HG03457 (cell line): ENCODE measurements at regions not wholly inside any gene's neighbourhood (a gene's known extent, or its start where the extent isn't known, plus 50 kb on each side); places are given as distances from the start of the nearest gene placed in this dataset.
A peak's percentile ranks its signal among the peaks of the same experiment; 100 is the strongest.
"Not testable (repeated sequence)": the region's sequence is repeated elsewhere in the genome, so short reads cannot be mapped to it uniquely, and the experiment has no call there.

Experiments
- ATAC-seq: cut with Tn5 transposase; IDR thresholded peaks from one replicate; pipeline ENCODE4 v1.9.1; 2021; ENCODE audit warnings: moderate number of reproducible peaks; ENCODE audit not compliant: unreplicated experiment

DNA sequence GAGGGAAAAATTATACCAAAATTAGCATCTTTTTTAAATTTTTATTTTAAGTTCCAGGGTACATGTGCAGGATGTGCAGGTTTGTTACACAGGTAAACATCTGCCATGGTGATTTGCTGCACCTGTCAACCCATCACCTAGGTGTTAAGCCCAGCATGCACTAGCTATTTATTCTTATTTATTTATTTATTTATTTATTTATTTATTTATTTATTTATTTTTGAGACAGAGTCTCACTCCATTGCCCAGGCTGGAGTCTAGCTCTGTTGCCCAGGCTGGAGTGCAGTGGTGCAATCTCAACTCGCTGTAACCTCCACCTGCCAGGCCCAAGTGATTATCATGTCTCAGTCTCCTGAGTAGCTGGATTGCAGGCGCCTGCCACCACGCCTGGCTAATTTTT, 137.7 kb upstream of the NEBL start:
- not testable (repeated sequence) for ATAC-seq

- no peak for ATAC-seq
Observed at GRCh38 chr10:21034241-21034640, 137.1 kb upstream of the NEBL start.

- ATAC-seq: no peak
Observed at GRCh38 chr10:21032587-21033319, 135.6 kb upstream of the NEBL start.

GRCh38 chr10:21031232-21031795, 134.2 kb upstream of the NEBL start:
- ATAC-seq: no peak

DNA sequence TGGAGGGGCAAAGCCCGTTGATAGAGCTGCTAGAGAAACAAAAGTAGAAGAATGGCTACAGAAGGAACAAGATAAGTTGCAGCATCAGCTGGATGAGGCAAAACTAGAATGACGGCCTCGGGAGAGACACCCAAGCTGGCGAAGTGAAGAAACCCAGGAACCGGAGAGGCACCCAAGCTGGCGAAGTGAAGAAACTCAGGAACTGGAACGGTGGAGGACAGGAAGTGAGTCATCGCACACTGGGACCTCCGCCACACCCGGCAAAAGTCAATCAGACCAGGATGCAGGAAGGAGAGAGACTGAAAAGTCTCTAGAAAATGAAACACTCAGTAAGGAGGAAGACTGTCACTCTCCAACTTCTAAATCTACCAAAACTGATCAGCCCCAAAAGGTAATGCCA, 133.0 kb upstream of the NEBL start:
- ATAC-seq: no peak

DNA sequence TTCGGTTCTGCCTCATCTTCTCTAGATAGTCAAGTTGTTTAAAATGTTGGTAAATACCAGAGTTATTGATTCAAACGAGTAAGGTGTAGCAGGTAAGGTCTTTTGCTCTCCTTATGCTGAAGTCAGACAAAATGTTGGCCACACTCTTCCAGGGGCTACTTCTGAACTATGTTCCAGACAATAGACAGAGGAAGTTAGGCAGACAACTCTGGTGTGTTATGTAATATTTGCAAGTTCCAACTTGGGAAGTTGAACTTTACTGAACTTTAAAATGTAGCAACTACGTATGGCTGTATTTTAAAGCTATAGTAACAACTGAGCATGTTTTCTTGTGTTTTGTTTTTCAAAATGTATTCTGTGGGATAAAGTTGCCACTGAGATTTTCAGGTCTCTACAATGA, 125.7 kb upstream of the NEBL start:
- no peak for ATAC-seq

DNA sequence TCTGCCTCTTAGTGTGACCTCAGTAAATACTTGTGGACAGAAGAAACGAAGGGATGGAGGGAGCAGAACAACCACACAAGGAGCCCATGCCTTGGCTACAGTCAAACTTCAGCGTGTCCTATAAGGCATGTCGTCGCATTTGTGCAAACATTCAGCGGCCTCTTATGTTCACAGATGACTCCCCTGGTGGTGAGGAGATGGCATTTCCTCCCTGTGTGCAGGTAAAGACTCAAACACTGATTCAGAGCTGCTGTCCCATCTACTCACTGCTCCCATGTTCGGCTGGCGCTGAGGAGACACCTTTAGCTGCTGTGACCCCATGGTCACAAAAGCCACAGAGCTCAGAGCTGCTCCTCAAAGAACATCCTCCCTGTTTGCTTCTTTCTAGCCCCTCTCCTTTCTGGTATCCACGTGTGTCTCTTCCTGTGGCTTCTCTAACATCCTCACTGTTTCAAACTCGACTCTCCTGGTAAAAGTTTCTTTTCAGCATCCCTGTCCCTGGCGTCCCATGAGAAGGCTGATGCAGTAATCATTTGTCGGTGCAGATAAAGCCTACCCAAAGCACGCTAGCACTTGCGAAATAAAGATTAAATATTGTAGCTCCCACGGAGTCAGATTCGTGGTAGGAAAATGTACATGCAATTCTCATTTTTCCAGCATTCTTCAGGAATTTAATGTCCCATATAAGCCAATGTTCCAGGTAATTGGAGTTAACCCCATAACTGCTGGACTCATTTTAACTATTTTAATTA, 124.9 kb upstream of the NEBL start:
- no peak for ATAC-seq

- ATAC-seq: no peak
Observed at GRCh38 chr10:21021231-21021630, 124.1 kb upstream of the NEBL start.

DNA sequence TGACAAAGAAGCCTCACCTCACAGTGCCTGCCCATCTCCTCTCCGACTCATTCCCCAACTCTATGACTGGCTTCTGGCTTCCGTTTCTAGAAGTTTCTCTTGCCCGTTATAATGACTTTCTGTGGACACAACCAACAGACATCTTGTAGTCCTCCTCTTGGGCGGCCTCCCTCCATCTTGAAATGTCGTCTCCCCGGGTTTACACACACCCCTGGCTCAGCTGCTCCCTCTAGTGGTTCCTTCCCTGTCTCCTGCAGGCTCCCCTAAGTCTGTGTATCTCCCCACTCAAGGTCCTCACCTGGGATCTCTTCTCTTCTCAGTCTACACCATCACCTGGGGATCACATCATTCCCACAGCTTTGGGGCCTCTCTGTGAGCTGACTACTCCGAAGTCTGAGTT, 123.4 kb upstream of the NEBL start:
- ATAC-seq: peak; percentile 85

DNA sequence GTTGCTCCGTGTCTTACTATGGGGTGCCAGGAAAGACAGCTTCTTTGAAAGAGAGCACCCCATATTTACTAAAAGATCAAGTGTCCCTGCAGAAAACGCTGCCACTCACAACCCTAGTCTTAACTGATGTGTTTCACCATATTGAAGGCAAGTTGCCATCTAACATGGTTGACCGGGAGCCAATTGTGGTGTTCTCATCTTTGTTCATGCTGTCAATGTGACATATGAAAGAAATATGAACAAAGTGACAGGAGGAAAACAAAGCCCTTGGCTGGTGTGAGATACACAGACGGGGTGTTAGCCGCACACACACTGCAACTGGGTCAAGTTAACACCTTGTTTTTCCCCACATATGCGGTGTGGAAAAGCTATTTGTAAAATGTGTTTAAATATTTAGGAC, 122.3 kb upstream of the NEBL start:
- no peak for ATAC-seq

GRCh38 chr10:21015851-21016250, 118.7 kb upstream of the NEBL start:
- ATAC-seq: no peak

DNA sequence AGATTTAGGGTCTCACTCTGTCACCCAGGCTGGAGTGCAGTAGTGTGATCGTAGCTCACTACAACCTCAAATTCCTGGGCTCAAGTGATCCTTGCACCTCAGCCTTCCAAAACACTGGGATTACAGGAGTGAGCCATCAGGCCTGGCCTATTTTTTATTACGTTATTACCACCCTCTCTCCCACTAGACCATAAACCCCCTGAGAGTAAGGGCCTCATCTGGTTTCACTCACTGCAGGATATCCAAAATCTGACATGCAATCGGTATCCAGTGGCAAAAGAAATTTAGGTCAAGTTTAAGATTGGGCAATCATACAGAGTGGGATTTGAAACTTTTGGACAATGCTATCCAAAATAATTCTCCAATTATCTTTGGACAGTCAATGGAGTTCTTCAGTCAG, 117.0 kb upstream of the NEBL start:
- no peak for ATAC-seq

GRCh38 chr10:21011433-21012018, 114.4 kb upstream of the NEBL start:
- no peak for ATAC-seq

GRCh38 chr10:21010615-21011014, 113.5 kb upstream of the NEBL start:
- ATAC-seq: no peak

DNA sequence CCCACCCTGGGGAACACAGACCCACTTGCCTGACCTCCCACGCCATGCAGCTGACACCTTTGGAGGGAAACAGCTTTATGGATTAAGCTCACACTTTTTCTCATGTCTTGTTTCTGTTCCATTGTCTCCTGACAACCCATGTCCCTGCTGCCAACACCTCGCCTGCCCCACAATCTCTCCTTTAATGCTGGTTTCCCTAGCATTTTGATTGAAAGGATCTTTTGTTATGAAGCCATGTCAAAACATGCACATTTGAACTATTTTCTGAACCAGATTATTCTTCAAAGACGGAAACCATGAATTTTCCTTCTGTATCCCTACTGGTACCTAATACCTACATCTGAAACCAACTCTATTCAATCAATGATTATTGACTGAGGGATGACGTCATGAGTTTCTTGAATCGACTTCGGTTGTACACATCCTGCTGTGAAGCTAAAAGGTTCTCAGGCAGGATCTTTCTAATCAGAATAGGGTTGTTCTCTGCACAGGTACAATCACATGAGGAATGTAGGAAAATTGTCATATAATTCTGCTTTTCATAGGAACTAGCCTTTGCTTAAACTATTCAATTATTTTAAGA, 106.2 kb upstream of the NEBL start:
- no peak for ATAC-seq

DNA sequence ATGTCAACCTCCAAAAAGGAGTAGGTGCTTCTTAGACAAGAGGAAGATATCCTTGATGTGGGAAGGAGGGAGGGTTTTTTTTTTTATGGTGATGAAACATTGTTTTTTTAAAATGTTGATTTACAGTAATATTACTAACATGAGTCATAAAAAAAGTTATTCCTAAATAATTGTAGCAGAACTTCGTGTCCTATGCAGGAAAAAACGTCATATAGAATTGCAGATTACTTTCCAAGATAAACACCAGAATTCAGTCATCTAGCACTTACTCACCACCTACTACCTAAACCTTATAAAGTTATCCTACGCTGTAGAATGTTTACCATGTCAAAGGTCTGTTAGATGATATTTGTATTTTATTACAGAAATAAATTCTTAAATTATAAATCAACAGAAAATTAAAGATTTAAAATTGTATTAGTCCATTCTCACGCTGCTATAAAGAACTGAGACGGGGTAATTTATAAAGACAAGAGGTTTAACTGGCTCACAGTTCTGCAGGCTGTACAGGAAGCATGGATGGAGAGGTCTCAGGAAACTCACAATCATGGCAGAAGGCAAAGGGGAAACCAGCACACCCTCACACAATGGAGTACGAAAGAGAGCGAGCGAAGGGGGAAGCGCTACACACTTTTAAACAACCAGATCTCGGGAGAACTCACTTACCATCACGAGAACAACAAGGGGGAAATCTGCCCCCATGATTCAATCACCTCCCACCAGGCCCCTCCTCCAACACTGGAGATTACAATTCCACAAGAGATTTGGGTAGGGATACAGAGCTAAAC, 105.2 kb upstream of the NEBL start:
- ATAC-seq: no peak

- no peak for ATAC-seq
Observed at GRCh38 chr10:20999699-21000098, 102.6 kb upstream of the NEBL start.

DNA sequence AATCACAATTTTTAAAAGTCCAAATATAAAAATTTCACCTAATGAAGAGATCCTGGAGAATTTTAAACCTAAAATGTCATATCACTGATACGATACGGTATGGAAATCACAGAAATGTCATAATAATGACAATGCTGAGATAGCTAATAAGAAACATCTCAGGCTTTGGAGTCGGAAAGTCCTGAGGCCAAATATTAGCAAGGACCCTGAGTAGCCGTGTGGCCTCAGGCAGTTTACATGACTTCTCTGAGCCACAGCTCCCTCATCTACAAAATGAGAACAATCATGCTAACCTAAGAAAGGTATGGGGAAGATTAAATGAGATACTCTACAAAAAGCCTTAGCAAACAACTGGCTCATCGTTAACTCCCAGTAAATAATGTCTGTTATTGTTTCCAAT, 100.9 kb upstream of the NEBL start:
- ATAC-seq: no peak

DNA sequence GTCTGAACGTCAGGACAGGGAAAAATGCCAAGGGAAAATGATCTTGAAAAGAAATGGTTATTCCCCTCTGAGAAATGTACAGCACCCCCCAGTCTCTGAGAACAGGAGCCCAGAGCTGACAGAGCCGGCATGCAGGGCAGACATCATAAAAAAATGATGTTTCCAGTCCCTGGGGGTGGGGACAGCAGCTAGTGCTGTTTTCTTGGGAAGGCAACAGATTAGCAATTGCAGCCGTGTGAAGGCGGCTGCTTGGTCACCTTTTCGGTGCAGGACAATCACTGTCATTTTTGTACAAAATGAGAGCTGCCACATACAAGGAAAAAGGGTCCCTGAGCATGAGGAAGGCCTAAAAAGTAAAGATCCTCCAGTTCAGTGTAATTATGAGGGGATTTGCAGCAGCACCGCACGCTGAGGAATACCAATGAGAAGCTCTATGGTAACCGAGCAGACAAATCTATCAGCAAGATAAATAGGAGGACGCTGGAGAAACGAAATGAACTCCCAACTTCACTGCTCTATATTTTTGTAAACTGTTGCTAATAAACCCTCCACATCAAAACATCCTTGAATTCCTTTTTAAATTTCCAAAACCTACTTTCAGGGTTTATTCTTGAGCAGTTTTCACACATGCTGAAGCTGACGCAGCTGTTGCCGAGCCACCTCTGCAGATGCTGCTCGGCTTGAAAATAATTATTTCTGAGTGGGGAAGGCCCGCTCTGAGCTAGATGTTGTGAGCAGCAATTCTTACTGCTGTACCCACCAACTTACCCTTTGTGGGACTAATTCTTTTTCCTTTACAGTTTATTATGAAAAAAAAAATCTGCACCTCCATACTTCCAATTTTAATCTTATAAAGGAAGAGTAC, 98.2 kb upstream of the NEBL start:
- ATAC-seq: no peak
